Muscle of arm (tissue), 1 donor: ENCODE measurements at regions not wholly inside any gene's neighbourhood (a gene's known extent, or its start where the extent isn't known, plus 50 kb on each side); places are given as distances from the start of the nearest gene placed in this dataset.

ENCODE experiments used
- DNase-seq: peaks from one replicate; pipeline ENCODE4 v3.0.0-alpha.2; 2013

GRCh38 chr1:14302025-14302424 is 296.5 kb upstream of the KAZN start:
- no peak for DNase-seq

GRCh38 chr1:14303011-14303410 is 295.5 kb upstream of the KAZN start:
- DNase-seq = no peak

GRCh38 chr1:14304381-14304865 is 294.1 kb upstream of the KAZN start:
- DNase-seq = peak; percentile 79

- DNase-seq = no peak
Observed at GRCh38 chr1:14308460-14308859, 290.0 kb upstream of the KAZN start.

- DNase-seq = no peak
Observed at GRCh38 chr1:14309984-14310383, 288.5 kb upstream of the KAZN start.

- no peak for DNase-seq
Observed at GRCh38 chr1:14310476-14310875, 288.0 kb upstream of the KAZN start.

- DNase-seq = no peak
Observed at GRCh38 chr1:14313731-14314431, 284.6 kb upstream of the KAZN start.

GRCh38 chr1:14318830-14319229 is 279.7 kb upstream of the KAZN start:
- DNase-seq = no peak

GRCh38 chr1:14320518-14320917 is 278.0 kb upstream of the KAZN start:
- DNase-seq = no peak

GRCh38 chr1:14320986-14321385 is 277.5 kb upstream of the KAZN start:
- DNase-seq = no peak

- DNase-seq = no peak
Observed at GRCh38 chr1:14321422-14321821, 277.1 kb upstream of the KAZN start.

- no peak for DNase-seq
Observed at GRCh38 chr1:14323568-14324247, 274.8 kb upstream of the KAZN start.

- no peak for DNase-seq
Observed at GRCh38 chr1:14324248-14324630, 274.2 kb upstream of the KAZN start.

GRCh38 chr1:14326857-14327256 is 271.6 kb upstream of the KAZN start:
- DNase-seq = no peak

- DNase-seq = no peak
Observed at GRCh38 chr1:14328685-14329084, 269.8 kb upstream of the KAZN start.

GRCh38 chr1:14332158-14332557 is 266.3 kb upstream of the KAZN start:
- DNase-seq = no peak

- no peak for DNase-seq
Observed at GRCh38 chr1:14334336-14335176, 263.9 kb upstream of the KAZN start.

GRCh38 chr1:14338509-14338908 is 260.0 kb upstream of the KAZN start:
- DNase-seq = no peak

GRCh38 chr1:14339288-14339687 is 259.2 kb upstream of the KAZN start:
- DNase-seq = no peak

GRCh38 chr1:14340002-14340785 is 258.3 kb upstream of the KAZN start:
- DNase-seq = peak; percentile 53

- no peak for DNase-seq
Observed at GRCh38 chr1:14341147-14341546, 257.3 kb upstream of the KAZN start.
